A673 (cell line): ENCODE measurements at regions not wholly inside any gene's neighbourhood (a gene's known extent, or its start where the extent isn't known, plus 50 kb on each side); places are given as distances from the start of the nearest gene placed in this dataset.

Experiments
- CTCF ChIP-seq: fragments of 300-800, 200-600 bp; sonication (generic); conservative IDR thresholded peaks from 2 replicates; pipeline ENCODE4 v1.5.1; 2017; ENCODE audit warnings: low read depth, mild to moderate bottlenecking, antibody characterized with exemption, low read length, moderate library complexity, mixed read lengths
- EZH2 ChIP-seq: fragments of 200-600 bp; sonication (generic); IDR thresholded peaks from 2 replicates; pipeline ENCODE4 v1.6.1; 2017; ENCODE audit warnings: borderline replicate concordance, low read depth, mild to moderate bottlenecking, mixed read lengths, antibody characterized with exemption, low read length; ENCODE audit not compliant: poor library complexity, severe bottlenecking

- no peak for TF ChIP-seq CTCF
- no peak for TF ChIP-seq EZH2
Measured at GRCh38 chr2:236685361-236685760, 115.7 kb downstream of the ACKR3 start.
